Liver (tissue), 2 donors: ENCODE measurements at regions not wholly inside any gene's neighbourhood (a gene's known extent, or its start where the extent isn't known, plus 50 kb on each side); places are given as distances from the start of the nearest gene placed in this dataset.

Experiments
- YY1 ChIP-seq: IDR thresholded peaks from 2 replicates; pipeline ENCODE4 v1.6.1; 2016; ENCODE audit warnings: antibody characterized with exemption, mild to moderate bottlenecking
- TF ChIP-seq, protein P1 (sequence below): IDR thresholded peaks from 2 replicates; pipeline ENCODE4 v1.6.1; 2016; ENCODE audit warnings: antibody characterized with exemption
- donor health status: healthy.

DNA sequence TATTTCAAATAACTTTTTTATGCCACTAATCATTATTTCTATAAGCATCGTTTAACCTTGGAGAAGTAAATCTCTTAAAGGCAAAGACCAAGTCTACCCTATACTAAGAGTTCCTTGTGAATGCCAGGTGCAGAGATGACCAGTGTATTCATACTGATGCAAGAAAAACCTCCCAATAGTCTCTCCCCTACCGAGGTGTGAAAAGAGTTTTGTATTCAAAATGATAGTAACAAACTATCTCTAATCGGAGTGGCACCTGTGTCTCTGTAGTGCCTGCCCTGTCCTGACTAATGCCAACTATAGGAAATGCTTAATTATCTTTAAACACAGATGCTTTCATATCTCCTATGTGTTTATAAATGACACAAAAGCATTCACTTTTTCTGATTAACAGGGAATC, 798.5 kb downstream of the TRIB2 start:
- TF ChIP-seq, protein P1, sequence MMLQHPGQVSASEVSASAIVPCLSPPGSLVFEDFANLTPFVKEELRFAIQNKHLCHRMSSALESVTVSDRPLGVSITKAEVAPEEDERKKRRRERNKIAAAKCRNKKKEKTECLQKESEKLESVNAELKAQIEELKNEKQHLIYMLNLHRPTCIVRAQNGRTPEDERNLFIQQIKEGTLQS = no peak
- no peak for TF ChIP-seq YY1
